ENCODE measurements at regions not wholly inside any gene's neighbourhood (a gene's known extent, or its start where the extent isn't known, plus 50 kb on each side); places are given as distances from the start of the nearest gene placed in this dataset.

DNA sequence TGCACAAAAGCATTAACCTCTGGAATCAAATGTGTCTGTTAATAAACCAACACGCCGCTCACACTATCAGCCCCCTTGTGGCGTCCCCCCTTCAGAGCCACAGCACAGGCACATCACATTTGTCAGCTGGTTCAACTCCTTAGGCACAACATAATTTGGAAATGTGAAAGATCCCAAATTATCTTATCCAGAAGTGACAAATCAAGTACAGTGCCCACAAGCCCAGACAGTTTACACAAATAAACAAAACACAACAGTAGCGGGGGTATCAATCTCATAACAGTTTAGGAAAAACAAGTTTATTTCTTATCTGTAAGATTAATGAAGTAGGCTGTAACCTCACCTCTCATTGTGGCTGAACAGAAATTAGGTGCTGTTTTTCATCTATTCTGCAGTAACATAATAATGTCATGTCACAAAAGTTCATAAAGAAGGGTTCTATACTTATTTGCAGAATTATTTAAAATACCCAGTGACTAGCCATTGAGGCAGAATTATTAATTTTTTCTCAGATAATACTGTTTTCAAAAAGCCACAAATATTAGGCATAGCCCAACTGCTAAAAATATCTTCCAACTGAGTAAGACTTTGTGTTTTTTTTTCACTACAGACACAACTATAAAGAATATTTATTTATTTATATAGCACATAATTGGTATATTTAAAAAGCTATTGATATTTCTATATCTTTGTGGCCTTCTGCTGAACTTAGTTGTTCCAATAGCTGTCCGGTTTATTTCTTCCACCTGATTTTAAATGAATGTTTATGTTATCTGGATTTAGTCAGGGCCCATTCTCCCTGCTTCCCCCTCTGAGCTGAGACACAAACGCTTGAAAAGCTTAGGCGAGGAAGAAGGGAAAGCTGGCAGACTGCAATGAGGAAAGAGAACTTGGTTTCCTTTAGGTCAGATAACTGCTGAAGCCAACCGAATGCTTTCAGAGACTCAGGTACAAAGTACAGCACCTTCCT, 214.7 kb downstream of the QDPR start:
- no peaks in the 10 kb centered on the region for H3K4me1 ChIP-seq (ENCODE audit: insufficient read depth, low read length, poor library complexity, severe bottlenecking)
- TF ChIP-seq, protein P1, sequence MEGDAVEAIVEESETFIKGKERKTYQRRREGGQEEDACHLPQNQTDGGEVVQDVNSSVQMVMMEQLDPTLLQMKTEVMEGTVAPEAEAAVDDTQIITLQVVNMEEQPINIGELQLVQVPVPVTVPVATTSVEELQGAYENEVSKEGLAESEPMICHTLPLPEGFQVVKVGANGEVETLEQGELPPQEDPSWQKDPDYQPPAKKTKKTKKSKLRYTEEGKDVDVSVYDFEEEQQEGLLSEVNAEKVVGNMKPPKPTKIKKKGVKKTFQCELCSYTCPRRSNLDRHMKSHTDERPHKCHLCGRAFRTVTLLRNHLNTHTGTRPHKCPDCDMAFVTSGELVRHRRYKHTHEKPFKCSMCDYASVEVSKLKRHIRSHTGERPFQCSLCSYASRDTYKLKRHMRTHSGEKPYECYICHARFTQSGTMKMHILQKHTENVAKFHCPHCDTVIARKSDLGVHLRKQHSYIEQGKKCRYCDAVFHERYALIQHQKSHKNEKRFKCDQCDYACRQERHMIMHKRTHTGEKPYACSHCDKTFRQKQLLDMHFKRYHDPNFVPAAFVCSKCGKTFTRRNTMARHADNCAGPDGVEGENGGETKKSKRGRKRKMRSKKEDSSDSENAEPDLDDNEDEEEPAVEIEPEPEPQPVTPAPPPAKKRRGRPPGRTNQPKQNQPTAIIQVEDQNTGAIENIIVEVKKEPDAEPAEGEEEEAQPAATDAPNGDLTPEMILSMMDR (conservative IDR thresholded peaks at IDR 0.05; ENCODE audit: low read depth, low read length), result no peak
- TF ChIP-seq EZH2 (IDR thresholded peaks at IDR 0.05; ENCODE audit: borderline replicate concordance, low read depth, low read length, poor library complexity, severe bottlenecking), result no peak
- intact Hi-C loops (cut with micrococcal nuclease; ENCODE audit: unreplicated experiment), result no loop called here
- no peak for DNase-seq (ENCODE audit: low spot score)
- H3K9me3 ChIP-seq (ENCODE audit: low read depth, low read length, poor library complexity, severe bottlenecking), result no peaks in the 10 kb centered on the region
- no peak overlapping the region for H3K27ac ChIP-seq (ENCODE audit: low read depth, low read length, poor library complexity, severe bottlenecking)
- no peaks in the 10 kb centered on the region for H3K27me3 ChIP-seq (replicated peaks; ENCODE audit: insufficient read depth, low read depth, low read length, poor library complexity)
- no peak overlapping the region for H3K4me3 ChIP-seq (ENCODE audit: low read depth, low read length, poor library complexity, severe bottlenecking)
- no peaks in the 10 kb centered on the region for H3K36me3 ChIP-seq (ENCODE audit: insufficient read depth, low read length, poor library complexity, severe bottlenecking)
- ChIA-PET POLR2A (ENCODE audit: low non-redundant PET) (no interaction called here), CTCF (no interaction called here)
- BruUV-seq (replicated peaks), result no TSS peak

DNA sequence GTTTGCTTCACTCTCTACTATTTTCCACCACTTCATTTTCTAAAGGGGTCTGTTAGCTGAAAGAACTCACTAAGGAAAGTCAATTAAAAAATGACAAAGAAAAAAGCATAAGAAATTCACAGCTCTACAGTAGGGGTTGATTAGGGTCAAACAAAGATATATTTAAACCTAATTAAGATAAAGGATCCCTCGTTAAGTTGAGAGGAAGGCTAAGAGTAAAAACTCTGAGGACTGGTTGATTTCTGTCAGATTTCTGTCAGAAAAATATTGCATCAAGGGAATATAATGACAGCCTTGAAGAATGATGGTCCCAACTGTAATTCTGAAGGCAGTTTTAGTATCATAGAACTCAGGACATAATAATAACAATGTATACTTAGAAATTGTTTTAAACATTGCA, 218.0 kb downstream of the QDPR start:
- no peak for DNase-seq (ENCODE audit: low spot score)
- Histone ChIP-seq H3K4me3 (ENCODE audit: low read depth, low read length, poor library complexity, severe bottlenecking) (no peak overlapping the region), H3K9me3 (ENCODE audit: low read depth, low read length, poor library complexity, severe bottlenecking) (no peaks in the 10 kb centered on the region), H3K27ac (ENCODE audit: low read depth, low read length, poor library complexity, severe bottlenecking) (no peak overlapping the region), H3K36me3 (ENCODE audit: insufficient read depth, low read length, poor library complexity, severe bottlenecking) (no peaks in the 10 kb centered on the region), H3K27me3 (replicated peaks; ENCODE audit: insufficient read depth, low read depth, low read length, poor library complexity) (no peaks in the 10 kb centered on the region), H3K4me1 (ENCODE audit: insufficient read depth, low read length, poor library complexity, severe bottlenecking) (no peaks in the 10 kb centered on the region)
- intact Hi-C loops (cut with micrococcal nuclease; ENCODE audit: unreplicated experiment), result no loop called here
- CTCF ChIA-PET, result no interaction called here
- no TSS peak for BruUV-seq (replicated peaks)
- POLR2A ChIA-PET (ENCODE audit: low non-redundant PET), result no interaction called here
- no peak for TF ChIP-seq EZH2 (IDR thresholded peaks at IDR 0.05; ENCODE audit: borderline replicate concordance, low read depth, low read length, poor library complexity, severe bottlenecking)
- TF ChIP-seq, protein P1 (conservative IDR thresholded peaks at IDR 0.05; ENCODE audit: low read depth, low read length), result no peak

DNA sequence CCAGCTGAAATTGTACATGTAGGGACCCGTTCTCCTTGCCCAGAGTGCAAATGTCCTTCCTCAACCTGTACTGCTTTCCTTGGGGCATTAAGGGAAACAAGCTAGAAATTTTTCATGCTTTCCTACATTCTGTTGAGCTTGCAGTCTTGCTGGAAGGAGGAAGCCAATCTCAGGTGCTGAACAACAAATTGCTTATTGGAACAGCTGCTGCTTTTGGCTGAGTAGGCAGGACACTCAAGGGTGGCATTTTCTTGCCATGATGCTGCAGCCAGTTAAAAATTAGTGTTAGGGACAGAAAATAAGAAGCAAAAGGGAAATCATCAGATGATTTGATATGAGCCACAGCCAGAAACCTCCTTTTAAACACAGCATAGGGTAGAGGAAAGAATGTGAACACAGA, 223.7 kb downstream of the QDPR start:
- Histone ChIP-seq H3K9me3 (ENCODE audit: low read depth, low read length, poor library complexity, severe bottlenecking) (no peaks in the 10 kb centered on the region), H3K27ac (ENCODE audit: low read depth, low read length, poor library complexity, severe bottlenecking) (no peak overlapping the region), H3K4me3 (ENCODE audit: low read depth, low read length, poor library complexity, severe bottlenecking) (no peak overlapping the region), H3K4me1 (ENCODE audit: insufficient read depth, low read length, poor library complexity, severe bottlenecking) (peaks cover 14% of the 10 kb centered on the region), H3K36me3 (ENCODE audit: insufficient read depth, low read length, poor library complexity, severe bottlenecking) (no peaks in the 10 kb centered on the region), H3K27me3 (replicated peaks; ENCODE audit: insufficient read depth, low read depth, low read length, poor library complexity) (no peaks in the 10 kb centered on the region)
- POLR2A ChIA-PET (ENCODE audit: low non-redundant PET), result no interaction called here
- TF ChIP-seq, protein P1 (conservative IDR thresholded peaks at IDR 0.05; ENCODE audit: low read depth, low read length), result no peak
- TF ChIP-seq EZH2 (IDR thresholded peaks at IDR 0.05; ENCODE audit: borderline replicate concordance, low read depth, low read length, poor library complexity, severe bottlenecking), result no peak
- DNase-seq (ENCODE audit: low spot score), result no peak
- intact Hi-C loops (cut with micrococcal nuclease; ENCODE audit: unreplicated experiment), result no loop called here
- BruUV-seq (replicated peaks), result no TSS peak
- CTCF ChIA-PET, result no interaction called here
